Adrenal gland (tissue), 9 donors: ENCODE measurements at regions not wholly inside any gene's neighbourhood (a gene's known extent, or its start where the extent isn't known, plus 50 kb on each side); places are given as distances from the start of the nearest gene placed in this dataset.

Experiments used
- DNase-seq, 7 donors: peaks; one replicate each; pipeline ENCODE4 v3.0.0-alpha.2; 2019 to 2020
- H3K27ac ChIP-seq, 5 donors: fragments of 200-600 bp; sonication (generic) in 4 of 5; 1 replicate in 3 of 5; 2 replicates in 2 of 5; pipeline versions ENCODE4 v1.5.1 to v1.8.0; 2016 to 2020; ENCODE audit warnings: mild to moderate bottlenecking in 1 of 5
- H3K27me3 ChIP-seq: fragments of 200-600 bp; 2 replicates; pipeline ENCODE4 v1.8.0; 2021
- H3K36me3 ChIP-seq, 2 donors: fragments of 200-600 bp; replicated peaks in 1 of 2; 1 replicate in 1 of 2; 2 replicates in 1 of 2; pipeline versions ENCODE4 v1.5.1 to v1.8.0; 2018 to 2022
- H3K4me1 ChIP-seq, 2 donors: fragments of 200-600 bp; replicated peaks in 1 of 2; 1 replicate in 1 of 2; 2 replicates in 1 of 2; pipeline versions ENCODE4 v1.5.1 to v1.8.0; 2018 to 2021
- H3K4me3 ChIP-seq, 4 donors: fragments of 200-600 bp; sonication (generic) in 3 of 4; one replicate each; pipeline ENCODE4 v1.5.1; 2016 to 2018
- H3K9me3 ChIP-seq, 3 donors: fragments of 200-600 bp; sonication (generic) in 1 of 3; replicated peaks in 1 of 3; 1 replicate in 2 of 3; 2 replicates in 1 of 3; pipeline versions ENCODE4 v1.5.1 to v1.8.0; 2016 to 2021
- CTCF ChIP-seq, 6 experiments: fragments of 450-650 bp in 4 of 6; fragments of 200-600 bp in 2 of 6; sonication (generic) in 1 of 6; IDR thresholded peaks; 1 replicate in 5 of 6; 2 replicates in 1 of 6; pipeline versions ENCODE4 v1.5.1 to v1.8.0; 2016 to 2021; ENCODE audit warnings: antibody characterized with exemption in 6 of 6, mild to moderate bottlenecking in 2 of 6, moderate library complexity in 1 of 6
- POLR2A ChIP-seq, 2 donors: fragments of 450-650 bp; IDR thresholded peaks; one replicate each; pipeline ENCODE4 v1.6.1; 2017; ENCODE audit warnings: antibody characterized with exemption in 2 of 2, mild to moderate bottlenecking in 2 of 2, moderate library complexity in 1 of 2
- WGBS, 4 donors: extraction: QIAGEN DNeasy Blood & Tissue Kit in 2 of 4; methylation state at CpG; one replicate each; pipeline versions ENCODE4 v1.1.5 to v1.1.7; 2013 to 2017; 5-methylcytosine and 5-hydroxymethylcytosine counted together
- intact Hi-C, 2 donors: fragments of 100-400 bp; cut with DNase I; formaldehyde crosslinking; loops; one replicate each; pipeline versions ENCODE4 v1.14.1 to v1.15.0; 2022 to 2023
- donor health status: healthy with polysubstance abuse.
- donor health status: Bipolar disorder and iron deficiency.
- donor health status: DM: yes; HTN: yes; CAD: no.
- donor health status: DM: no; HTN: no; CAD: no.
- donor health status: DM: no; HTN: no; CAD: no.

GRCh38 chr1:170339534-170339933 lies 192.4 kb upstream of the GORAB start:
- WGBS, 4 donors = 76 to 85% (median 82%) methylated on average over 2 of the region's 2 CpGs
- TF ChIP-seq POLR2A (IDR thresholded peaks at IDR 0.05) (no peak), CTCF (IDR thresholded peaks at IDR 0.05) (no peak)
- no peak overlapping the region for H3K4me3 ChIP-seq
- DNase-seq = no peak
- no peak overlapping the region for H3K27ac ChIP-seq
- no peaks in the 10 kb centered on the region for H3K9me3 ChIP-seq
- H3K27me3 ChIP-seq = no peaks in the 10 kb centered on the region
- H3K4me1 ChIP-seq = no peaks in the 10 kb centered on the region
- H3K36me3 ChIP-seq = no peaks in the 10 kb centered on the region
- intact Hi-C loops = no loop called here

DNA sequence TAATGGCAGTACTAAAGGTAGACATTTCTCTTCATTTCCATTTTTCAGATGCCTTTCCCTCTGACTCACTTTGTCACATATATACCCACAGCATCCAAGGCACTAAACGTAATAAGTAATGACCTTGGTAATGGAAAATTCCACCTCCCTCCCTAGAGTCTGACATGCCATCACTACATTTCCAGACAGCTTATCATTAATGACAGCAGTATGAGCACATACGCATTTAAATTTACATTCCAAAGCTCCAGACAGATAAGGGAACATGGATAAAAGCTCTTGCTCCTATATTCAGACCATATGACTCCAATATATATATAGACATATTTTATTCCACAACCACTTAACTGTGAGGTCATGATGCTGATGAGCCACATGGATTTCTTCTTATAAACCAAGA lies 191.7 kb upstream of the GORAB start:
- H3K9me3 ChIP-seq = no peaks in the 10 kb centered on the region
- H3K36me3 ChIP-seq = no peaks in the 10 kb centered on the region
- no peak overlapping the region for H3K27ac ChIP-seq
- H3K4me1 ChIP-seq = no peaks in the 10 kb centered on the region
- no peak for DNase-seq
- intact Hi-C loops = no loop called here
- no peak overlapping the region for H3K4me3 ChIP-seq
- TF ChIP-seq POLR2A (IDR thresholded peaks at IDR 0.05) = no peak
- no peak for TF ChIP-seq CTCF (IDR thresholded peaks at IDR 0.05)
- no peaks in the 10 kb centered on the region for H3K27me3 ChIP-seq
- 61 to 81% (median 63%) methylated on average over 2 of the region's 2 CpGs for WGBS, 4 donors

DNA sequence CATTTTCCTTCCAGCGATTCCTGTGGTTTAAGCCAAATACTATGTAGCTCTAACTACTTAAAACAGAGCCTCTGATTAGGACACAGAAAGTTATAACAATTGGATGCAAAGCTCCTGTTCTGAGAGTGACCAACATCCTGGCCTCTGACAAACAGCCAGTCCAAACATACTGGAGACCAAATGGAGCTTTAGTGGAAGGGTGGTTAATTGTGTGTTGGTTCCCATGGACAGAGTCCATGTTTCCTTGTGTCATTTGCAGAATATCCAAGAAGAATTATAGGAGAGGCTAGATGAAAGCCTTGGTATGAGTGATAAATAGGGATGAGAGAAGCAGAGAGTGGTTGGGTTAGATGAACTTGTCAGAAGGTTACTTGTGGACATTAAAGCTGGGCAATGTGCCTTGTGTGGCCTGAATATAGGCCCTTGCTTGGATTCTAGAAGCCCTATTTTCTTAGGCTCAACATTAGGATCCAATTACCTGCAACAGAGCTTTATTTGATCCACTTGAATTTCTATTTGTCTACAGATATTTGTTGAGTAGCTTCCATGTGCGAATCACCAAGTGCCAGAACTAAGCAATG lies 180.5 kb upstream of the GORAB start:
- Histone ChIP-seq H3K27ac (no peak overlapping the region), H3K4me1 (no peaks in the 10 kb centered on the region), H3K36me3 (no peaks in the 10 kb centered on the region), H3K9me3 (no peaks in the 10 kb centered on the region), H3K27me3 (no peaks in the 10 kb centered on the region), H3K4me3 (no peak overlapping the region)
- 57 to 73% (median 64%) methylated on average over 2 of the region's 2 CpGs for WGBS, 4 donors
- intact Hi-C loops = no loop called here
- peak in 1 of 7 donors; percentile 9 for DNase-seq
- TF ChIP-seq POLR2A (IDR thresholded peaks at IDR 0.05) (no peak), CTCF (IDR thresholded peaks at IDR 0.05) (no peak)

- Histone ChIP-seq H3K4me3 (no peak overlapping the region), H3K36me3 (no peaks in the 10 kb centered on the region), H3K9me3 (no peaks in the 10 kb centered on the region), H3K27me3 (no peaks in the 10 kb centered on the region), H3K4me1 (no peaks in the 10 kb centered on the region), H3K27ac (no peak overlapping the region)
- WGBS, 4 donors = 77 to 89% (median 83%) methylated on average over 4 of the region's 4 CpGs
- DNase-seq = no peak
- TF ChIP-seq CTCF (IDR thresholded peaks at IDR 0.05) = no peak
- no peak for TF ChIP-seq POLR2A (IDR thresholded peaks at IDR 0.05)
- intact Hi-C loops = no loop called here
Measured at GRCh38 chr1:170354246-170354645, 177.7 kb upstream of the GORAB start.
